ENCODE measurements at regions not wholly inside any gene's neighbourhood (a gene's known extent, or its start where the extent isn't known, plus 50 kb on each side); places are given as distances from the start of the nearest gene placed in this dataset.
"Not testable (repeated sequence)": the region's sequence is repeated elsewhere in the genome, so short reads cannot be mapped to it uniquely, and the experiment has no call there.

- H3K4me1 ChIP-seq (replicated peaks in 1 of 2; ENCODE audit: control insufficient read depth in 2 of 2, insufficient read depth in 2 of 2, low read length in 2 of 2); FAIRE-seq; H4K20me1 ChIP-seq (replicated peaks; ENCODE audit: control insufficient read depth, insufficient read depth, low read length); H2AFZ ChIP-seq (ENCODE audit: low read depth, low read length); ATAC-seq; H3K27ac ChIP-seq (ENCODE audit: extremely low read depth, low read depth, low read length); in situ Hi-C loops (cut with MboI); H3K36me3 ChIP-seq (ENCODE audit: control insufficient read depth, insufficient read depth, low read length); H3K79me2 ChIP-seq (ENCODE audit: control insufficient read depth, insufficient read depth, low read length); H3K4me2 ChIP-seq (ENCODE audit: insufficient read depth, low read length); CTCF ChIA-PET (ENCODE audit: low intra/inter-chr PET ratio); DNase-seq (ENCODE audit: extremely low read depth in 1 of 4, low spot score in 3 of 4); H3K9me1 ChIP-seq (ENCODE audit: control insufficient read depth, insufficient read depth, low read length); H3K27me3 ChIP-seq (ENCODE audit: control insufficient read depth in 2 of 2, insufficient read depth in 2 of 2, low read length in 2 of 2); H3K9ac ChIP-seq (ENCODE audit: insufficient read depth in 1 of 2, low read depth in 2 of 2, low read length in 2 of 2); intact Hi-C loops (cut with micrococcal nuclease); H3K4me3 ChIP-seq; H3K9me3 ChIP-seq (replicated peaks; ENCODE audit: control insufficient read depth, insufficient read depth, low read depth, low read length); BruUV-seq (replicated peaks); POLR2A ChIA-PET: not testable (repeated sequence)
- peak; percentile 26; the same call in 1 of the 2 replicates for TF ChIP-seq TFE3 (CRISPR knock-in tag; IDR thresholded peaks at IDR 0.05)
- 0% methylated on average over 8 of the region's 9 CpGs for WGBS (ENCODE audit: insufficient coverage, low coverage, missing lambda C conversion rate)
Observed at GRCh38 chr21:10362816-10363215, 158.6 kb upstream of the TPTE start.

GRCh38 chr21:10363321-10363720, 158.1 kb upstream of the TPTE start:
- H3K79me2 ChIP-seq (ENCODE audit: control insufficient read depth, insufficient read depth, low read length); H3K4me1 ChIP-seq (replicated peaks in 1 of 2; ENCODE audit: control insufficient read depth in 2 of 2, insufficient read depth in 2 of 2, low read length in 2 of 2); POLR2A ChIA-PET; in situ Hi-C loops (cut with MboI); H3K36me3 ChIP-seq (ENCODE audit: control insufficient read depth, insufficient read depth, low read length); DNase-seq (ENCODE audit: extremely low read depth in 1 of 4, low spot score in 3 of 4); CTCF ChIA-PET (ENCODE audit: low intra/inter-chr PET ratio); H4K20me1 ChIP-seq (replicated peaks; ENCODE audit: control insufficient read depth, insufficient read depth, low read length); intact Hi-C loops (cut with micrococcal nuclease); H3K9me1 ChIP-seq (ENCODE audit: control insufficient read depth, insufficient read depth, low read length); H3K27me3 ChIP-seq (ENCODE audit: control insufficient read depth in 2 of 2, insufficient read depth in 2 of 2, low read length in 2 of 2); H3K27ac ChIP-seq (ENCODE audit: extremely low read depth, low read depth, low read length); BruUV-seq (replicated peaks); H3K9me3 ChIP-seq (replicated peaks; ENCODE audit: control insufficient read depth, insufficient read depth, low read depth, low read length); H3K4me2 ChIP-seq (ENCODE audit: insufficient read depth, low read length); ATAC-seq; H3K4me3 ChIP-seq; H2AFZ ChIP-seq (ENCODE audit: low read depth, low read length); H3K9ac ChIP-seq (ENCODE audit: insufficient read depth in 1 of 2, low read depth in 2 of 2, low read length in 2 of 2); FAIRE-seq: not testable (repeated sequence)

GRCh38 chr21:10366210-10366609, 155.2 kb upstream of the TPTE start:
- H3K4me2 ChIP-seq (ENCODE audit: insufficient read depth, low read length); H2AFZ ChIP-seq (ENCODE audit: low read depth, low read length); H3K4me1 ChIP-seq (replicated peaks in 1 of 2; ENCODE audit: control insufficient read depth in 2 of 2, insufficient read depth in 2 of 2, low read length in 2 of 2); H3K27me3 ChIP-seq (ENCODE audit: control insufficient read depth in 2 of 2, insufficient read depth in 2 of 2, low read length in 2 of 2); DNase-seq (ENCODE audit: extremely low read depth in 1 of 4, low spot score in 3 of 4); intact Hi-C loops (cut with micrococcal nuclease); H3K27ac ChIP-seq (ENCODE audit: extremely low read depth, low read depth, low read length); H3K9ac ChIP-seq (ENCODE audit: insufficient read depth in 1 of 2, low read depth in 2 of 2, low read length in 2 of 2); H3K79me2 ChIP-seq (ENCODE audit: control insufficient read depth, insufficient read depth, low read length); POLR2A ChIA-PET; CTCF ChIA-PET (ENCODE audit: low intra/inter-chr PET ratio); BruUV-seq (replicated peaks); H3K9me1 ChIP-seq (ENCODE audit: control insufficient read depth, insufficient read depth, low read length); FAIRE-seq; H3K36me3 ChIP-seq (ENCODE audit: control insufficient read depth, insufficient read depth, low read length); H4K20me1 ChIP-seq (replicated peaks; ENCODE audit: control insufficient read depth, insufficient read depth, low read length); in situ Hi-C loops (cut with MboI); ATAC-seq; H3K4me3 ChIP-seq; H3K9me3 ChIP-seq (replicated peaks; ENCODE audit: control insufficient read depth, insufficient read depth, low read depth, low read length): not testable (repeated sequence)
- 0% methylated on average over 5 of the region's 11 CpGs for WGBS (ENCODE audit: insufficient coverage, low coverage, missing lambda C conversion rate)

- peak; percentile 45 for ATAC-seq
- H2AFZ ChIP-seq (ENCODE audit: low read depth, low read length); H3K27me3 ChIP-seq (ENCODE audit: control insufficient read depth in 2 of 2, insufficient read depth in 2 of 2, low read length in 2 of 2); H3K4me3 ChIP-seq; FAIRE-seq; H4K20me1 ChIP-seq (replicated peaks; ENCODE audit: control insufficient read depth, insufficient read depth, low read length); H3K4me1 ChIP-seq (replicated peaks in 1 of 2; ENCODE audit: control insufficient read depth in 2 of 2, insufficient read depth in 2 of 2, low read length in 2 of 2); DNase-seq (ENCODE audit: extremely low read depth in 1 of 4, low spot score in 3 of 4); H3K9me3 ChIP-seq (replicated peaks; ENCODE audit: control insufficient read depth, insufficient read depth, low read depth, low read length); H3K9me1 ChIP-seq (ENCODE audit: control insufficient read depth, insufficient read depth, low read length); H3K9ac ChIP-seq (ENCODE audit: insufficient read depth in 1 of 2, low read depth in 2 of 2, low read length in 2 of 2); CTCF ChIA-PET (ENCODE audit: low intra/inter-chr PET ratio); intact Hi-C loops (cut with micrococcal nuclease); BruUV-seq (replicated peaks); POLR2A ChIA-PET; H3K27ac ChIP-seq (ENCODE audit: extremely low read depth, low read depth, low read length); H3K36me3 ChIP-seq (ENCODE audit: control insufficient read depth, insufficient read depth, low read length); in situ Hi-C loops (cut with MboI); H3K4me2 ChIP-seq (ENCODE audit: insufficient read depth, low read length); H3K79me2 ChIP-seq (ENCODE audit: control insufficient read depth, insufficient read depth, low read length): not testable (repeated sequence)
- whole genome bisulfite sequencing (ENCODE audit: insufficient coverage, low coverage, missing lambda C conversion rate): 3% methylated on average over 7 of the region's 8 CpGs
Observed at GRCh38 chr21:10367586-10367985, 153.8 kb upstream of the TPTE start.
